ENCODE measurements at regions not wholly inside any gene's neighbourhood (a gene's known extent, or its start where the extent isn't known, plus 50 kb on each side); places are given as distances from the start of the nearest gene placed in this dataset.
"Not testable (repeated sequence)": the region's sequence is repeated elsewhere in the genome, so short reads cannot be mapped to it uniquely, and the experiment has no call there.

DNA sequence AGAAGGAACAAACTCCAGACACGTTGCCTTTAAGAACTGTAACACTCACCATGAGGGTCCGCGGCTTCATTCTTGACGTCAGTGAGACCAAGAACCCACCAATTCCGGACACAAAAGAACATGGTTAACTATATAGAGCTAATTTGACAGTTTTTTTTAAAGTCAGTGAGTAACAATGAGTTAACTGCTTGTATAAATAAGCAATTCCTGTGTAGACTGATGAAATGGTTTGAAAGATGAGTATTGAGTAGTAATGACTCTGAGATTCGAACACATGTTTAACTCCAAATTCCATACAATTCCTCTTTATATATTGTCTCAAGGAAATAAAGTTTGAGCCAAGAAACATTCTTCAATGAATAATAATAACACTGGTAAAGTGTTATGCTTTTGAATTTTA, 478.0 kb downstream of the MMUT start:
- DNase-seq (ENCODE audit: low spot score), result no peak
- Mint-ChIP-seq H3K4me1 (ENCODE audit: unreplicated experiment) (no peaks in the 10 kb centered on the region), H3K27ac (ENCODE audit: unreplicated experiment) (no peak overlapping the region), H3K4me3 (ENCODE audit: unreplicated experiment) (no peak overlapping the region), H3K9me3 (ENCODE audit: unreplicated experiment) (no peaks in the 10 kb centered on the region), H3K27me3 (ENCODE audit: unreplicated experiment) (peaks cover 7% of the 10 kb centered on the region), H3K36me3 (ENCODE audit: low read depth, unreplicated experiment) (no peaks in the 10 kb centered on the region)
- TF ChIP-seq, protein P1, sequence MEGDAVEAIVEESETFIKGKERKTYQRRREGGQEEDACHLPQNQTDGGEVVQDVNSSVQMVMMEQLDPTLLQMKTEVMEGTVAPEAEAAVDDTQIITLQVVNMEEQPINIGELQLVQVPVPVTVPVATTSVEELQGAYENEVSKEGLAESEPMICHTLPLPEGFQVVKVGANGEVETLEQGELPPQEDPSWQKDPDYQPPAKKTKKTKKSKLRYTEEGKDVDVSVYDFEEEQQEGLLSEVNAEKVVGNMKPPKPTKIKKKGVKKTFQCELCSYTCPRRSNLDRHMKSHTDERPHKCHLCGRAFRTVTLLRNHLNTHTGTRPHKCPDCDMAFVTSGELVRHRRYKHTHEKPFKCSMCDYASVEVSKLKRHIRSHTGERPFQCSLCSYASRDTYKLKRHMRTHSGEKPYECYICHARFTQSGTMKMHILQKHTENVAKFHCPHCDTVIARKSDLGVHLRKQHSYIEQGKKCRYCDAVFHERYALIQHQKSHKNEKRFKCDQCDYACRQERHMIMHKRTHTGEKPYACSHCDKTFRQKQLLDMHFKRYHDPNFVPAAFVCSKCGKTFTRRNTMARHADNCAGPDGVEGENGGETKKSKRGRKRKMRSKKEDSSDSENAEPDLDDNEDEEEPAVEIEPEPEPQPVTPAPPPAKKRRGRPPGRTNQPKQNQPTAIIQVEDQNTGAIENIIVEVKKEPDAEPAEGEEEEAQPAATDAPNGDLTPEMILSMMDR (IDR thresholded peaks at IDR 0.05; ENCODE audit: unreplicated experiment), result no peak

- not testable (repeated sequence) for H3K27ac Mint-ChIP-seq (ENCODE audit: unreplicated experiment); H3K4me1 Mint-ChIP-seq (ENCODE audit: unreplicated experiment); H3K36me3 Mint-ChIP-seq (ENCODE audit: low read depth, unreplicated experiment); H3K9me3 Mint-ChIP-seq (ENCODE audit: unreplicated experiment); DNase-seq (ENCODE audit: low spot score); H3K27me3 Mint-ChIP-seq (ENCODE audit: unreplicated experiment); H3K4me3 Mint-ChIP-seq (ENCODE audit: unreplicated experiment)
Measured at GRCh38 chr6:48983968-48984367, 479.1 kb downstream of the MMUT start.

DNA sequence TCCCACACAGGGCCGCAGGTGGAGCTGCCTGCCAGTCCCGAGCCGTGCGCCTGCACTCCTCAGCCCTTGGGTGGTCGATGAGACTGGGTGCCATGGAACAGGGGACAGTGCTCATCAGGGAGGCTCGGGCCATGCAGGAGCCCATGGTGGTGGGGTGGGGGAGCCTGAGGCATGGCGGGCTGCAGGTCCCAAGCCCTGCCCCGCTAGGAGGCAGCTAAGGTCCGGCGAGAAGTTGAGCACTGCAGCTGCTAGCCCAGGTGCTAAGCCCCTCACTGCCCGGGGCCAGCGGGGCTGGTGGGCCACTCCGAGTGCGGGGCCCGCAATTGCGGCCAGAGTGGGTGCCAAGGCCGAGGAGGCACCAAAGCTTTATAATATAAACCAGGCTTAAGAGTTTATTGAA, 479.7 kb downstream of the MMUT start:
- no peaks in the 10 kb centered on the region for H3K36me3 Mint-ChIP-seq (ENCODE audit: low read depth, unreplicated experiment)
- H3K4me1 Mint-ChIP-seq (ENCODE audit: unreplicated experiment), result no peaks in the 10 kb centered on the region
- H3K4me3 Mint-ChIP-seq (ENCODE audit: unreplicated experiment), result no peak overlapping the region
- H3K9me3 Mint-ChIP-seq (ENCODE audit: unreplicated experiment), result no peaks in the 10 kb centered on the region
- TF ChIP-seq, protein P1 (IDR thresholded peaks at IDR 0.05; ENCODE audit: unreplicated experiment), result no peak
- DNase-seq (ENCODE audit: low spot score), result no peak
- no peak overlapping the region for H3K27ac Mint-ChIP-seq (ENCODE audit: unreplicated experiment)
- H3K27me3 Mint-ChIP-seq (ENCODE audit: unreplicated experiment), result peaks cover 4% of the 10 kb centered on the region

DNA sequence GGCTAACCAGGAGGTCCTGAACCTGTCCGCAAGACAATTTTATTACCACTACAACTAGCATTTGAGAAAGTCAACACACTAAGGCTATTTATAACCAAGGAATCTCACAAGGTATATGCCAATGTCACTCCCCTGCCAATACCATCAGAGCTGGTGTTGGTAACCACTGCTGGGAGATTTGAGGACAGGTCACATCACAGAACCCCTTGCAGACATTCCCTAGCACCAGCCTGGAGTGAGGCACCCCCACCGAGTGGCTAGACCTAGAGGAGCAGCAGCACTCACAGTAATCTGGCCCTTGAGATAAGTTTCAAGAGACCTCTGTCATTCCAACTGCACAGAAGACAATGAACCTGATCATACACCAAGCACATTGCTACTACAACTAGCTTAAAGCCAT, 483.2 kb downstream of the MMUT start:
- no peaks in the 10 kb centered on the region for H3K9me3 Mint-ChIP-seq (ENCODE audit: unreplicated experiment)
- no peak overlapping the region for H3K4me3 Mint-ChIP-seq (ENCODE audit: unreplicated experiment)
- H3K4me1 Mint-ChIP-seq (ENCODE audit: unreplicated experiment), result no peaks in the 10 kb centered on the region
- no peak overlapping the region for H3K27ac Mint-ChIP-seq (ENCODE audit: unreplicated experiment)
- DNase-seq (ENCODE audit: low spot score), result no peak
- TF ChIP-seq, protein P1 (IDR thresholded peaks at IDR 0.05; ENCODE audit: unreplicated experiment), result no peak
- H3K36me3 Mint-ChIP-seq (ENCODE audit: low read depth, unreplicated experiment), result no peaks in the 10 kb centered on the region
- H3K27me3 Mint-ChIP-seq (ENCODE audit: unreplicated experiment), result no peaks in the 10 kb centered on the region

- H3K27ac Mint-ChIP-seq (ENCODE audit: unreplicated experiment), result no peak overlapping the region
- no peak for DNase-seq (ENCODE audit: low spot score)
- H3K27me3 Mint-ChIP-seq (ENCODE audit: unreplicated experiment), result no peaks in the 10 kb centered on the region
- H3K9me3 Mint-ChIP-seq (ENCODE audit: unreplicated experiment), result no peaks in the 10 kb centered on the region
- no peaks in the 10 kb centered on the region for H3K4me1 Mint-ChIP-seq (ENCODE audit: unreplicated experiment)
- H3K4me3 Mint-ChIP-seq (ENCODE audit: unreplicated experiment), result no peak overlapping the region
- no peaks in the 10 kb centered on the region for H3K36me3 Mint-ChIP-seq (ENCODE audit: low read depth, unreplicated experiment)
- TF ChIP-seq, protein P1 (IDR thresholded peaks at IDR 0.05; ENCODE audit: unreplicated experiment), result no peak
Measured at GRCh38 chr6:48979085-48979484, 484.0 kb downstream of the MMUT start.

- no peak for DNase-seq (ENCODE audit: low spot score)
- Mint-ChIP-seq H3K4me3 (ENCODE audit: unreplicated experiment) (no peak overlapping the region), H3K36me3 (ENCODE audit: low read depth, unreplicated experiment) (no peaks in the 10 kb centered on the region), H3K27ac (ENCODE audit: unreplicated experiment) (no peak overlapping the region), H3K9me3 (ENCODE audit: unreplicated experiment) (no peaks in the 10 kb centered on the region), H3K27me3 (ENCODE audit: unreplicated experiment) (no peaks in the 10 kb centered on the region), H3K4me1 (ENCODE audit: unreplicated experiment) (no peaks in the 10 kb centered on the region)
- TF ChIP-seq, protein P1 (IDR thresholded peaks at IDR 0.05; ENCODE audit: unreplicated experiment), result no peak
Measured at GRCh38 chr6:48978016-48978415, 485.0 kb downstream of the MMUT start.
